Hippocampal formation (tissue), 2 donors: ENCODE measurements at regions not wholly inside any gene's neighbourhood (a gene's known extent, or its start where the extent isn't known, plus 50 kb on each side); places are given as distances from the start of the nearest gene placed in this dataset.
"Not testable (repeated sequence)": the region's sequence is repeated elsewhere in the genome, so short reads cannot be mapped to it uniquely, and the experiment has no call there.

ENCODE experiments used
- DNase-seq, 2 donors: peaks; one replicate each; lab custom pipeline; 2025; lab: John Stamatoyannopoulos, UW

DNA sequence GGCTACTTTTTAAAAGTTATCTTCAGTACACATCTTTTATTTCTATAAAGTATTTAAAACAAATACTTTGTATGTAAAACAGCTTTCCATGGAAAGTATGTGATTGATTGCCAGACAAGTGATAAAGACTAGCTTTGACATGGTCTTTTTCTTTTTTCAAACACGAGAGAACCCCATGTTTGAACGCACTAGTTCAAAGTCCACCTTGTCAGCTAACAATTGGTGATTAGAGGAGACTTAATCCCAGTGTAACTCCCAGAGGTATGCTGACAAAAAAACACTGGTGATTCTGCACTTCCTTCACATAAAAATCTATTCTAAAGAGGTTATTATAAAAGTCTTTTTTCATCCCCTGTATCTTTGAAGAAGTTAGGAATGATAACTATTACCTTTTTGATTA is 438.1 kb downstream of the GJA1 start:
- DNase-seq, result no peak

DNA sequence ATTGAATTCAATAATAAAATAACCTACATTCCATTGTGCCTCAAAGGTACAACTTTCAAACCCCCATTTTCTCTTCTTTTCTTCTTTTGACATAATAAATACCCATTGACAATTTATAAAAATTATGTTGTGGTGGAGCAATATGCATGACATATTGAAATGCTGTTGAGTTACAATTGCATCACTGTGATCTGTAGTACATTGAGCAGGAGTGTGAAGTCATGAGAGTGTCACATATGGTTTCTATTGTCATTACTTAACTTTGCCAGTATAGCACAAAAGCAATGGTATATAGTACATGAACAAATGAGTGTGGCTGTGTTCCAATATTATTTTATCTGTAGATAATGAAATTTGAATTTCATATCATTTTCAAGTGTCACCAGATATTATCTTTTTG is 441.3 kb downstream of the GJA1 start:
- no peak for DNase-seq

DNA sequence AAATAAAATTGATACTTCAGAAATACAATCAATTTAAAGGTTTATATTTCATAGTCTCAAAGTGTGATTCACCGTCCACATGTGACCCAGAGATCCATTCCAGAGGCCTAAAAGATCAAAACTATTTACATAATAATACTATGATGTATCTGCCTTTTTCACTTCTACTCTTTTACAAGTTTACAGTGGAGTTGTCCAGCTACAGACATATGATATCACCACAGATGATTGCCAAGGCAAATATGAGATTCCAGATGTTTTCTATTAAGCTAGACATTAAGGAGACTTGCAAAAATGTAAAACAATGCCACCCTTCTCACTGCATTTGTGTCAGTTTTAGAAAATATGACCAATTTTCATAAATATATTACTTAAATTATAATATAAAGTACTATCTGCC is 443.7 kb downstream of the GJA1 start:
- no peak for DNase-seq

DNA sequence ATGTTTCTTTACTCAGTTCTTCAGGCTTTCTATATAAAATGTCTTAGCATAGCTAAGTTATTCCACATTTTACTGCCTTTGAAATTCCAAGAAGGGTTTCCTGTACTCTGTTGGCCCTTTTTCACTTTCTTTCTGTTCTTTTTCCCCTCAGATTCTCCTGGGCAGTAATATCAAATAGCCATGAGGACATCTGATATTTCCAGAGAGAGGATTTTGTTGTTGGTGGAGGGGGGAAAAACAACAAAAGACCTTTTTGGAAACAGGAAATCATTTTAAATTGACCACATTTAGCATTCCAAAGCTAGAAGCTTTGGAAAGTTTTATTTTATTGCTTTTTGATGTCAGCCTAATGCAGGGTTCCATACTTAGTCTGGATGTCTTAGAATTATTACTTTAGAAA is 445.4 kb downstream of the GJA1 start:
- no peak for DNase-seq

DNA sequence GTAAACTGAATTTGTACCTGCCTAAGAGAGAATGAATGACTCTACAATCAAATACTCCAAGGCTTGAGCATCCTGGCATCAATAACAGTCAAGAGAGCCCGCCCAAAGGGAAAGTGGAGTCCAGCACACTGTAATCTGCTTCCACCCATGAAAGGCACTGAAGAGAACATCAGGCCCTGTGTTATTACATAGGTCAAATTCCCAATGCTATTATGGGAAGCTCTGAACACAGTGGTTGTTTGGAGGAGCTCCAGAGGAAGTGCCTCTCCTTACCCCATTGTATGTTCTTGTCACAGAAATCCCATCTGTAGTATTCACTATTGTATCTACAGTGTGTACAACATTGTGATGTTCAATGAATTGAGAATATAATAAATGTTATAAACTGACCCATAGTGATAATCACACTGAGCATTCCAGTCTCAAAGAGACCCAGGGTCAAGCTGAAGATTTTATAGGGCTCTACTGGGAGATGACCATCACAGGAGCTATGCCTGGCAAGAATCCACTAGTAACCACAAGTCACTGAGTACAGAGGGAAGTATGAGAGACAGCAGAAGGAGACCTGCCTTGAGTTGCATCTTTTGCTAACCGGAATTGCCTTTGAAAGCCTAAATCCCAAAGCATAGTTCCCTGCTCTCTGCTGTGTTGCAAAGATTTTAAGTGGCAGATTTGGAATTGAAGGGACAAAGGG is 446.7 kb downstream of the GJA1 start:
- no peak for DNase-seq

DNA sequence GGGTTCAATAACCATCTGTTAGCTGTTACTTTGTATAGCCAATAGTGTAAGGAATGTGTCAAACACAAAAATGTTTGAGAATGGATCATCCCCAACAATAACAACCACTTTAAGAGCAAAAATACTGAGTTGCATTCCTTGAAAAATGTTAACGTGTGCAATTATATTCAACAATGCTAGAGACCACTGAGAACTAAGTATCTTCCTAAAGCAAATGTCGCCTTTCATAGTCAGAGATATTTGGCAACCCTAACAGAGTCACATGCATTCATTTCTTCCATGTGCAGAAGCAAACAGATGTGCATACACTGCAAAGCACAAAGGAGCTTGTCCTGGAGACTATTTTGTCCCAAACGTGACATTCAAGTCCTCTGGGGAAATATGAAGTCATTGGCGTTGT is 448.6 kb downstream of the GJA1 start:
- DNase-seq, result no peak

DNA sequence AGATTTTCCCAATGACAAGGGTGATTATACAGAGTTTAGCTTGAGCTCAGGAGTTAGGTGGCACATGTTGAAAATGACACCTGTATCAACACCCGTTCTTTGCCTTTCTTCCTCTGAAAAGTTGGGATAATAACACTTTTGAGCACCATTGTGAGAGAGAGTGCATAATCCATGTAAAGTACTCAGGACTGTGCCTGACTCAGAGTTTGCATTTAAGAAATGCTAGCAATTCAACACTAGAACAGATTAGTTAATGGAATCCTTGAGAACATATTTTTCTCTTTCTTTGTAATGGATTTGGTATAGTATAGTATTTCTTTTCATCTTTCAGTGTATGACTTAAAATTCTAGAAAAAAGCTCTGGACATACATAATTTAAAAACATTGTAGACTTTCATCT is 449.2 kb downstream of the GJA1 start:
- no peak for DNase-seq

DNA sequence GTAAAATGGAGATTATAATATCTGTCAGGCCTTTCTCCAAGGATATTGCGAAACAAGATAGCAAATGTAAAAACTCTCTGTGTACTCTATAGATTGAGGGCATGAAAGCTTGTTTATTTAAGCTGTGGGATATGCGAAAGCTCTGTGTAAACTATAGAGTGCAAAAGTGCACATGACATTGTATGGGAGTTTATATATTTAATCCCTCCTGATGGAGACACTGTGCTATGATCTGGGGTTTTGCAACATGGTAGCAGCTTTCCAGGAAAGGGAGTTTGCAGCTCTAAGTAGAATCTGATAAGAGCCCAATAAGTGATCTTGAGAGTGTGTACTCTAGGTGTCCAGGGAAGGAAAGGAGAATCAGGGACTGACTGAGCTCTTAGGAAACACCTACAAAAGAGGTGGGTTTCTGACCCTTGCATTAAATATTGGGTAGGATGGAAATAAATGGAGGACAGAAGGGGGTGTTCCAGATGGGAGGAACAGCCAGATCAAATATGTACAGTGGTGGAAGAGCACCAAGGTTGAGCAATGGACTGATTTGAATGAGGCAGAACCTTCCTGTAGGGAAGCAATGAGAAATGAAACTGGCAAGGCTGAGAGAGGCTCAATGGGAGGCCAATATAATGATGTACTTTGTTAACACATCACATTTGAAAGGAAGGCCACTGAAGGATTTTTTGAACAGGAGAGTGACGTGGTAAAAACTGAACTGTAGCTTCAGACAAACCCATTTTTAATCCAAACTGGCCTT is 450.1 kb downstream of the GJA1 start:
- DNase-seq, result no peak

DNA sequence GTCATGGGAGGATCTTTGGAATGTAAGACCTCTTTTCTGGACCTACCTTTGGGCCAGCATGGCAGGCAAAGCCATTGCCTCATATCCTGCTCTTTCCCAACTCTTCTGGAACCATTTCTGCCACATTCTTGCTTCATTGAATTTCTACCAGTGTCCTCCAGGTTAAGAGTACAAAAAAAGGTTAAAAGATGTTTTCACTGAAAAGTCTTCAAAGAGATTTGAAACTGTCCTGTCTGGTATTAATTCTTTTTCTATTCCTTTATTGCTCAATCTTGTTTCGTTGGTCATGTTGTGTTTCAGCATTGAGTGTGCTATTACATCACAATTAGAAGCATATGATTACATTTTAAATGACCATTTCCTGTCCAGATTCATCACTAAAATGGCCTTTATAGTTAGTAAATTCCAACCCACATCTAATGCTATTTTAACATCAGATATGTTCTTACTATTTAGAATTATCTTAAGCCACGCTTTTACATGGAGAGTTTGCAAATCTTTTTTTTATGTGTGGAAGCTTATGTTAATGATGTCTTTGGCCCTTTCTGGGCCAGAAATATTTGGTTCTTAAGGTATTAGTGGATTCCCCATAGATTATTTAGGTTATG is 450.9 kb downstream of the GJA1 start:
- no peak for DNase-seq

DNA sequence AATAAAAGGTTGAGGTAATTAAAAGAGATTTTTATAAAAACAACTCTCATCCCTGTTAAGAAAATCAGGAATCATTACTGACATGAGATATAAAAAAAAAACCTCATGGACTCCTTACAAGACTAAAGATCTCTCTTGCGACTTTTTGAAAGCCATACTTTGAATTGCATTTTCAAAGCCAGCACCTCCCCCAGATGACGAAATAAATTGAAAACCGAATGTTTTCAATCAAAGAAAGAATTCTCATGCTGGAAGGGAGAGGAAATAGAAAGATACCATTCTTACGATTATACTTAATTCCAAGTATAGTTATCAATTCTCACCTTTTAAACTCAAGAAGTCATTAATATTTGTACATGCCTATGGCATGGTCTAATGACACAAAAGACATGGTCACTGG is 452.3 kb downstream of the GJA1 start:
- DNase-seq, result no peak

DNA sequence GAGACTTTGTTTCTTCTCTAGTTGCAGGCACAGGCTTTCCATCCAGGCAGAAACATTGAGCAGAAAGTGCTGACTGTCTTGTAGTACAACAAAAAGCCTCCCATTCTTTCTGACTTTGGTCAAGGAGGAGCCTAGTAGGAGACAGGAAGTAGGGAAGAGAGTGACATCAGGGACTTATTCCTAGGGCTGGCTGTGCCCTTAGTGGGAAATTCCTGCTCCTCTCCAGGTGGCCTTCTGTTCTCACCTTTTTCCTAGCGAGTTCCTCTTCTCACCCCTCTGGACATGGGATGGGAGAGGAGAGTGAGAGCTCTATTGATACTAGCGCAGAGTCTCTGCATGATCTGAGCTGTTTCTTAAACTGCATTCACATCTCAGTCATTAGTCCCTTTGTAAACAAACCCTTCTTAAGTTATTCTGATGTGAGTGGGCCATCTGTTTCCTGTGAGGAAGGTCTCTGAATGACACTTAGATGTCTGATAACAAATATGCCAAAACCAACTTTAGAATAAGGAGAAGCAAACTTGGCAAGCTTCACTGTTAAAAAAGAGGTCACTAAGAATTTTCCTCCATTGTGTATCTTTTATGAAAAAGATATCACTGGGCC is 455.0 kb downstream of the GJA1 start:
- DNase-seq, result no peak

DNA sequence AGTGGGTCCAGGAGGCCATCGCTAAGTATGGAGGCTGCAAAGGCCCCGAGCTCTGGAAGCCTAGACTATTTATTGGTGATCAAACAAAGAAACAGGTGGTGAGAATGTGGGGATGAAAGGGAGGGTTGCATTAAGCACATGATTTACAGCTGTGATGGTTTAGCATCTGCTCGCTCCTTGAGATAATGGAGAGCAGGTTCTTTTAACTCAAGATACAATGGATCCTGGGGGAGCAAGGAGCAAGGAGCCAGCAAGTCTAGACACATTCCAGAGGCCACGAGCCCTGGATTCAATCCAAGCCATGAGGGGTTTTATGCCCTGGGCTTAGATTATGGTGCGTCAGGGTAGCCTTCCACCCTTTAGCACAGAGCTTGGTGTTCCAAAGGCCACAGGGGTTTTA is 460.3 kb downstream of the GJA1 start:
- not testable (repeated sequence) for DNase-seq

DNA sequence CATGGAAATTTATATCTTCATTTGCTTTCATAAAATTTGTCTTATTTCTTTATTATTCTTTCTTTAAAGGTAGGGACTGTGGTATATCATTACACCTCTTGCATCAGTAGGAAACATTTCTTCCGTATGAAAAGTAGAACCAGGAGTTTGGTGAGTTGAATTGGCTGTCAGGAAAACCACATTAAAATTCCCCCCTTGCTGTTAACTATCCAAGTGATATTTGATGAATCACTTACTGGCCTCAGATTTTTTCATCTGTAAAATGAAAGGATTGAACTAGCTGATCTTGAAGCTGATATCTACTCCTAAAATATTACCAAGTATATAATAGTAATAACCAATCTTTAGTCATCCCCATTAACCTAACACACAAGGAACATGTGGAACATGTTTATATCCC is 460.9 kb downstream of the GJA1 start:
- DNase-seq, result no peak

DNA sequence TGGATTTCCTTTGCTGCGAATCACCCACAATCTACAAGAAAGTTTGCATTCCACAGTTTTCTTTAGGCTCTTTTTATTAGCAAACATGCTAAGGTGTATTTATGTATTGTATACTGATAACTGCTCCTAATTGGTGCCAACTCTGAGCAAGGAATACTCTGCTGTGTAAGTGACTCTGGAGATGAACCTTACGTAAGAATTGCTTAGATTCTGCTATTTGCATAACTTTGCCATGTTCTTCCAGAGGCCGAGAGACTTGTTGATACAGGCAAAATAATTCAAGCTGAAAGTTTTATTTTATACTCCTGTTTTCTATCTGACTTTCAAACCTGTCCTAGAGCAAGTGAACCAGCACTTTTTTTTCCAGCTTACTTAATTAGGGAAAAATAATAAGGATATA is 461.3 kb downstream of the GJA1 start:
- no peak for DNase-seq

DNA sequence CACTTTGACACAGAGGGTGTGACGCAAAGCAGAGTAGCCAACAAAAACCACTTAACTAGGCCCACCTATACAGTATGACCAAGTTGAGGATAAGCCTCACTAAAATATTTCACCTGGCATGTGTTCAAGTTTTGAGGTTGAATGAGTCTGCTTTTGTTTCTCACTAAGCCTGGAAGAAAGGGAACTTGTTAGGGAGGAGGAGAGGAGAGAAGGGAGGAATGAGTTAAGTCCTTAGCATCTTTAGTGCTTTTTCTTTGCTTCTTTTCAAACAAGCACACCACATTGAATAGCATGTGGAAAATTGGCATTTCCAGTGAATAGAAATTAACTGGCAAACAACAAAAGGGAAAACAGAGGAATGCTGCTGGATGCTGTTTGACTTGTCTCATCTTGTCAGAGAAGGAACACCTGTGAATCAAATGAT is 461.9 kb downstream of the GJA1 start:
- DNase-seq, result peak in 1 of 2 donors; percentile 41

DNA sequence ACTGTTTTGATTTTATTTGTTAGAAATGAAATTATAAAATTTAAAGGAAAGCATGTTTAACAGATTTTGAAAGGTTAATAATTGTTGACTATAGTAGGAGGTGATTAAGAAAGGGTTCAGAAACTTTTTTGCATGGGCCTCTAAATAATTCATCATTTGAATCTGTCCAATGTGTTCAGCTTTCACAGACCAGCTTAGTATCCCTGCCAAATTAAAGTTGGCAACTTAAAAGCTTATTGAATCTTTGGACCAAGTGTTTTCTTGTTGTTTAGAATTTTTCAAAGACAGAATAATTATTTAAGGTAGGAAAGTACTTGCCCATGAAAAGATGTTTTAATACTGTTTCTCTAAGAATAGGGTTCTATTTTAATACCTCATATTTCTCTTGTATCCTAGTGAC is 466.0 kb downstream of the GJA1 start:
- peak in 1 of 2 donors; percentile 59 for DNase-seq

DNA sequence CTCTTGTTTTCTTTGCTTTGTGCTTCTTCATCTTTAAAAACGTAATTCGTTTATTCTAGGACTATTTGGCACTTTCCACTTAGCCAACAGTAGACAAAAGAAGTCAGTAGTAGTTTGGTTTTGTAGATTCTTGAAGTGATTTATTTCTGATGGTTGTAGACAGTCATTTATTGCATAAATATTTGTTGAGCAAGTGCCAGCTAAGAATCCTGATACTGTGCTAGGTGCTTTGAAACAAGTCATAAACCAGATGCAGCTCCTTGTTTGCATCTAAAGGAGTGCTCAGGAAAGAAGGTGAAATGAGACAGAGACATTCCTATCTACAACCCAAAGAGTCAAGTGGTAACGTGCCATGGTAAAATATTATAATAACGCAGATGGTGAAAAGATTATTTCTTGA is 469.1 kb downstream of the GJA1 start:
- DNase-seq, result no peak

DNA sequence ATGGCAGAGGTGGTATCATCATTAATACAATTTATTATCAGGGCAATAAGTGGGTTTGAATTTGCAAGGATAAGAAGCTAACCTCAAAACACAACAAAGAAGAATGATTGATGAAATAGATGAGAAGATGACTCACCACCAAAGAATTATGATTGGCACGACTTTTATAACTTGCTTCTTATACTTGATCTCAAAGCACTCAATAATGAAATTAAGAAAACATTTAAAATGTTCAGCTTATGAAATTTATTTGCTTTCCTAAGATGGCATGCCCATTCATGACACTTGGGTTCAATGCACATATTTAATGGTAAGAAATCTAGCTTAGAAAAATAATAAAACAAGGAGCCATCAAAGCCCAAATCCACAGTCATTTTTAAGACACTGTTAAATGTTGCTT is 477.5 kb downstream of the GJA1 start:
- no peak for DNase-seq

DNA sequence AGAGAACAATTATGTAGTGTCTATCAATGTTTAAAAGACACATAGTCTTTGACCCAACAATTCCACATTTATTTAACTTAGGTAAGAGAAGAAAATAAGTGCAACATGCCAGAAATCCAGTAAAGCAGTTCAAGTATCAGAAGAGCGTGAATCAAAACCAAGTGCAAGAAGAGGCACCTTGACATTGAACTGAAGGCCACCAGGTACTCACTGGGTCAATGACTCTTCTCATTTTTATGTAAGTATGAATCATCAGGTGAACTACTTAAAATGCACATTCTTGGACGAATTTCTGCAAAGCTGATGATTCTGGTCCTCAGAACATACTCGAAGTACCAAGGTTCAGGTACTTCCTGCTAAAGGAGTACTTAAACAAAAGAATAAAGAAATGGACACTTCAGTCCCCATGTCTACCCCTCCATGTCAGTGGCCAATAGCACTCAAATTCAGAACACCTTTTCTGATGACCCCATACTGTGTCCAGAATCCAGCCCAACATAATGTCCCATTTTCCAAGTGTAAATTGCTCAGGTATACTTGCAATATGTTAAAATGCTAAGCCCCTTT is 481.9 kb downstream of the GJA1 start:
- DNase-seq, result no peak

DNA sequence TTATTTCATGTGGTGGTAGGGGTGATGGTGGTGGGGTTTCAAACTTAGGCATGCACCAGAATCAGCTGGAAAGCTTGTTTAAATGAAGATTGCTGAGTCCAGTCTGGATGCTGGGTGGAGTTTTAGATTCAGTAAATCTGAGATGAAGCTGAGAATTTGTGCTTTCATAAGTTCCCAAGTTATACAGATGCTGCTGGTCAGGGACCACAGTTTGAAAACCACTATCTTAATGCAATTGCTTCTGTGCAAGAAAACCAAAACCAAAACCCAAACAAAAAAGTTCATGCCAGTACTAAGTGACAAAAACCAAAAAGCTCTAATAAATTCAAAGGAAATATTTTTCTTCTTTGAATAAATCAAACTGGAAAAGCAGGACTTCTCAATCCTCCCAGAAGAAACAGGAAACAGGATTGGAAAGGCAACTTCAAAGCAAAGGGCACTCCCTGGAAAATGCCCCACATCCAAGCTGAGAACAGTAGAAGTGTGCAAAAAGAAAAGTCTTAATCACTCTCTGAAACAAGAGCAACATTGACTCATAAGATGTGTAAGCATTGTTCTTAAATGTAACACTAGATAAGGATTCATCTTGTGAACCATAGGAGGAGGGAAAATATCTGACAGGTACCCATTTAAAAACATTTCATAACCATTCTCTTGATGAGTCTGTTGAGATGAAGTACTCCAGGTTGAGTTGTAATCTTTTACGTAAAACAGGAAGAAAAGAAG is 481.5 kb upstream of the HSF2 start:
- DNase-seq, result no peak

DNA sequence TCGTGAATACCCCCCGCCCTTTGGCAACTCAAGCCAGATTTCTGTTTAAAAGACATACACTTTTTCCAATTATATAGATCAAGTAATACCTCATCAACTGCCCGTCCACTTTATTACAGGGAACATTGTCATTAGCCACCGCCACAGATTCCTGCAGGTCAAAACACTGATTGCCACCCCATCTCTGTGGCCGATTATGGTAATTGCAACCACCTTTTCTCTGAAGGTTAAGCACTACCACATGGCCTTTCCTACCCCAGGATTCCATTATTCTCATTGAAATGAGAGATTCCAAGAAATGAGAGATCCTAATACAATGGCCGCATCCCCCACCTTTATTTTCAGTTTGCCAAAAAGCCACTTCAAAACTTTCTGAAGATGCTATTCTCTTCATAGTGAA is 478.8 kb upstream of the HSF2 start:
- DNase-seq, result no peak

DNA sequence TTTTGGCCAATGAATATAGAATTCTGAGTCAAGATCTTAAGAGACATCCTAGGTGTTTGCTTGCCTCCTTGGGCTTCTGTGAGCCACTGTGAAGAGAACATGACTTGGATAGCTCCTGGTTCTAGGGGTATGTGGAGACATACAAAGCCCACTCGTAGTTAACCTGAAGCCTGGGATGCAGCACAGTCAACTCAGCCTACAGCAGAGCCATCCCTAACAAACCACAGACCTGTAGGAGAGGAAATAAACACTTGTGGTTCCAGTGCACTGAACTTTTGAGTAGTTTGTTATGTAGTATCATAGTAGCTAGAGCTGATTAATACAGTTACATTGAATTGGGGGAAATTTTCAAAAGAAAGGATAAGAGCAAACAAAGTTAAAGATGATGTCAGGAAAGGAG is 474.4 kb upstream of the HSF2 start:
- no peak for DNase-seq
